ENCODE measurements at regions not wholly inside any gene's neighbourhood (a gene's known extent, or its start where the extent isn't known, plus 50 kb on each side); places are given as distances from the start of the nearest gene placed in this dataset.

DNA sequence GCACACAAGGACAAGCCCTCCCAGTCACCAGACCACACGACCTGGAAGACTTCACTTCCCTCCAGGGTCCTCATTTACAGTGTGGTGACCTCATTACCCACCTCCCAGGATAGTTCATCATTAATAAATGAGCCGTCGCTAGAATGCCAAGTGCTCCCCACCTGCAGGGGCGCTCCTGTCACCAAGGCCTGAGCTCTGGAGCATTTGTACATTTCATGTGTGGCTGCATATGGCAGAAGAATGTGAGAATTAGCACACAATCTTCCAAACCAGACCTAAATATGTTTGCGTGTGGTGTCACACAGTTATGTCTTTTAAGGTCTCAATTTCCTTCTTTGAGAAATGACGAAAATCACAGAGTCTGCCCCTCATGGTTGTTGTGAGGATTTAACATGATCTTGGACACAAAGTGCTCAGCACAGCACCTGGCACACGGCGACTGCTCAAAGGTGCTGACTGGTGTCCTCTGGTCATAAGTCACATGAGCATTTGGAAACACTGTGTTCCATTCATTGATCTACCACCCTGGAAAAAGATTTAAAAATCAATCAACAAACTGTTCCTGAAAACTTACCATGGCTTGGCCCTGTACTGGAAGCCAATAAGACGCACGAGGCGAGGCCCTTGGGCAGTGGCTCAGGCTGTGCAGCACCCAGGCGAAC is 150.6 kb upstream of the SPACA7 start:
- no peak for DNase-seq

DNA sequence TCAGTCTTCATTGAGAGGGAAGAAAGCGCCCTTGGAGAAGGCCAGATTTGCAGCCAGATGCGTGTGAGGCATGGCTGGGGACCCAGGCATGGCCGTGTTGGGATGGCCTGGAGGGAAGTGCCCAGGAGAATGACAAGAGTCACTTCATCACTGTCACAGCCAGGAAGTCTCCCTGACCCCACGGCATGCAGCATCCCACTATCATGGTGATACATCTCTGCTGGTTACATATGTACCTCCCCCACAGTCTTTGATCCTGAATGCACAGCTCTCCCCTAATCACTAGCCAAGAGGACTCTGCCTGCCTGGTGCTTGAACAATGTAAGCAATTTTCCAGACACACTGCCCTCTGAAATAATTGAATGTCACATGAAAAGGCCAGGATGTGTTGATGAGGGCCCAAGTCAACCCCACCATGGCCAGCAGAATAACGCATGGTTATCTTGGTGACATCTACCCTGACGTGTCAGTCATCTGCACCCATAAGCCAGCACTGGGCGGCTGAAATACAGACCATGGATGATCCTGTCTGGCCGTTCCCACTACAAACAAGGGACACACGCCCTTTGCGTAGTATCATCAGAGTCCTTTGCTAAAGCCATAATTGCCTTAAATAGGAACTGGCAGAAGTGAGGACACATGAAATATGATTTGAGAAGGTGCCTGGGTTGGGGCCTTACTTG is 149.7 kb upstream of the SPACA7 start:
- DNase-seq: no peak

DNA sequence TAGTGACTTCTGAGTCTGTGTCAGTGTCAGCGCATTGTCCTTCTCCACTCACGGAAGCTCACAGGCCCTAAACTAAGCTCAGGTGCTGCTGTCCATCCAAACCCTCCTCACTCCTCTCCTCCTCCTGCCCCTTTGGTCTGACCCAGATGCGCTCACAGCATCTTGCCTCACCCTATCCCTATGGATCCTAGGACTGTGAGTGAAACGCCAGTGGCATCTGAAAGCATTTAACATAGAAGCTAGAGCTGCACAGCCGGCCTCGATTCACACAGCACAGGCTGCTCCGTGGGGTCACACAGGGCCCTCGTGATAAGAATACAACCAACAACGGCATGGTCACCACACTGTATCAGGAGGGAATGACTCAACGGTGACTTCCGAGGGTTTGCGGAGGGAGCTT is 149.1 kb upstream of the SPACA7 start:
- DNase-seq: no peak

DNA sequence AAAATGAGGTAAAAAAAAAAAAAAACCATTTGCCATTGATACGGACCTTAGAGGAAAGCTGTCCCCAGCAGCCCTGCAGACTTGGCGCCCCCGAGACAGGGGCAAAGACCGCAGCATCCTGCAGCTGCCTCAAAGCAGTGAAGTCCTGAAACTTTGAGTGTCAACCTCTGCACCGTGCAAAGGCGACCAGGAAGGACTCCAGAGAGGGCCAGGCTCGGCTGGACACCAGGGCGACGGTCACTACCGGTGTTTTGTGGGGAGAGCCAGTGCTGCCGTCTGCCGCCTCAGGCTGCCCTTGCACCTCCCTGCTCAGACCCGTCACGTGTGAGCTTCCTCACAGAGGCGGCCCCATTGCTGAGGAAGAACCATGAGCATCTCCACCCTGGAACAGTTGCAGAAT is 146.7 kb upstream of the SPACA7 start:
- no peak for DNase-seq

DNA sequence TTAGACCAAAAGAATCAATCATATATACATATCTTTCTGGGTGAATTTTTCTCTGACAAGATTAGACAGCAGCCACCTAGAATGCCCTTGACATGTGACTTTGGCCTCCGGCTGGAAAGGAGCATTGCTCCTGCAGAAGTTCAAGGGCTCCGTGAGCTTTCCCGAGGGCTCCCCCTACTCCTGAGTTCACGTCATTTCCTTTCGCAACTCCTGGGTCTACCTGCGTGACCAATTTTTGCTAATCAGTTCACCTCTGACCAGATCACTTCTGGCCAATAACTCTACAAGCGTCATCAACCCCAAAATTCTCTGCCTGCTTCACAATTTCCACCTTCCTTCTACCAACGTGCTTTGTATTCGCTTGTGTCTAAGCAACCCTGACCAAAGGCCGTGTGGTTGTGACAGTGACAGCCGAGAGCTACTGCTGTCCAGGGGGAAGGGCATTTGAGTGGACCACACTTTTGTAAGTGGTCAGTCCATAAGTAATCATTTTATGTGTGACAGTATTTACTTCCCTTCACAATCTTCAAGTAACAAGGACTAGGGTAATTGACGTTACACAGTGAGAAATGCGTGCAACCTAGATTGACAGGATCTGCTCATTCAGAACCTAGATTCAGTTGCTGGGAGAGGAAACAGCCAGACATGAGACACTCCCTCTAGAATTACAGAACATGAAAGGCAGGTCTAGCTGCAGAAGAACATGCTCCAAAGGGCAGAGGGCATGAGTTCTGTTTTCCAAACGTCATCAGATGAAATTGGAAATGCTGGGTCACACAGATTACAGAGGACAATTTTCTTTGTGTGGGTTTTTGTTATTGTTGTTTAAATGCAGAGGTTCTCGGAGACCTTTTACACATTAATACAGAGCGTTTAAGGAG is 145.9 kb upstream of the SPACA7 start:
- DNase-seq: no peak

DNA sequence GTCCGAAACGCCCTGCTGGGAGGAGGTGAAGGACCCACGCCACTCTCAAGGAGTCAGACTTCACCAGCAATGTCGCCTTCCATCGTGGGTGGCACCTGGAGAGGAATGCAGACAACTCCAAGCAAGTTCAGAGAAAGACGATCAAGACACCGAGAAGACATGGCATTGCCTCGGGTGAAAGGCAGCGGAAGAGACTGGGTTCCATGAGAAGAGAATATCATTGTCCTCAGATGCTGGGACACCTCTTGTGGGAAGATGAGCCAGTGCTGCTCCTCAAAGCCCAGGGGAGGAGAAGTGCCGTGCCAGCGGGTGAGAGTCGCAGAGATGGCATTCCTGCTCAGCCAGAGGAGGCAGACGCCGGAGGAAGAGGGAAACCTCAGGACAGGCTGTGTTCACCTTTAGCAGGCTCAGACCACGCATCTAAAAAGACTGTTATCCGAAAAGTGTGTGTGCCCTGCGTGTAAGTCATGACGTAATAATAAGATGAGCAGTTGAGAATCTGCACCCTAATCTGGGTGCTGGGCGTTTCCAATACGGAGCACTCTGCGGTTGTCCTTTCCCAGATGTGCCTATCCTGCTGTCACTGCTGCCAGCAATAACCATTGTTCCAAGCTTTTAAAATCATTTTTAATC is 144.6 kb upstream of the SPACA7 start:
- DNase-seq: no peak

DNA sequence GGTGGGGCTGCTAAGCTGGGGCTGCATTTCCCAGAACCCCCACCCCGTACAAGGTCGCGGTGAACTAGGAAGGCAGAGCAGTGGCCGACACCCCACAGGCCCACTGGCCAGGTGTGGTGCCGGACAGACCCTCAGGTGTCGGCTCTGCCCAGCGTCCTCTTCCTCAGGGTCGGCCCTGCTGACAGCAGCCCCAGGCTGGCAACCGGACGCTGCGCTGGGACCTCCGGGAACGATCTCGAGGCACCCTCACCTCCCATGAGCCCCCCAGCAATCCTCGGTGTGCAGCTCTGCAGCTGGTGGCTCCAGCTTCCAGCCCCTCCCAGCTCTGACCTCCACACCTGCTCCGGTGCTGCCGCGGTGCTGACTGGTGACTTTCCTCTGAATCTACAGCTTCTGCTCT is 142.9 kb upstream of the SPACA7 start:
- DNase-seq: no peak

DNA sequence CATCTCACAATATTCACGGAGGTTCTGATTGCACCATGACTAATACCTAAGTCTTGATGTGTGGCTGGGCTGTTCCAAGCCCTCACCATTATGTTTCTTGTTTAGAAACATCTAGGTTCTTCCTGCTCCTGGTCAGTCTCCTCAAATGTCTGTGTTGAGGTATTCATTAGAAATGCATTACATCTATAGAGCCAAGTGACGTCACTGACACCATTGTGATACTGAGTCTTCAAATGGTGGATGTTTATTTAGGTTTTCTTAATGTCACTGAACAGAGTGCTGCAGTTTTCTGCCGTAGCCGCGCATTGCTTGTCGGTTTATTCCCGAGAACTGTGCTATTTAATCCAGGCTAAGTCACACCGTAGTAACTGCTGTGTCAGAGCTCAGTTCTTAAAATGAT is 142.4 kb upstream of the SPACA7 start:
- DNase-seq: no peak

DNA sequence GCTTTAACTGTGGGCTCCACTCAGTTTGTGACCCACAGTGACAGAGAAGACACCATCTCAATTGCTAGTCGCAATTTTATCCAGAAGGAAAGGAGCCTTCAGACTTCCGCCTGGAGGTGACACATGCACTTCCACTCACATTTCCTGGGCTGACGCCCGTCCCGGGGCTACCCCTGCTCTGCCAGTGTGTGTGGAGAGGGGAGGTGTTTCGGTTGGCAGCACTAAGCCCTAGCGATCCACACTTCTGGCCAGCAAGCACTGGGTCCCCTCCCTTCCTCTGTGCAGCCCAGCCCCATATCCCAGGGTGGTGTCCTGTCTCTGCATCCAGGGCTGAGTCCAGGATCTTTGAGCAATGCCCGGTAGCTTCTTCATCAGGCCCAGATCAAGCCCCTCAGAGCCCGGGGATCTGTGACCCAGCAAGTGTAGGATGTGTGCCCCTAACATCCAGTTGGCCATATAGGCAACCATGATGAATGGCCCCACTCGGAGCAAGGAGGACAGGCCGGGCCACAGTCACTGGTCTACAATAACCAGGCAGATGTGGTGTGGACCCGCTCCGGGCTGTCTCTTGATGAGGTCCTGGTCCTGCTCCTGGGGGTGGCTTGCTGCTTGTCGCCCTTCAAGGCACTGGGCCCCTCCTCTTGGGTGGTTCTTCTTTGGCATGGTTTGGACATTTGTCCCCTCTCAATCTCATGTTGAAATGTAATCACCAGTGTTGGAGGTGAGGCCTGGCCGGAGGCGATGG is 141.9 kb upstream of the SPACA7 start:
- DNase-seq: no peak

DNA sequence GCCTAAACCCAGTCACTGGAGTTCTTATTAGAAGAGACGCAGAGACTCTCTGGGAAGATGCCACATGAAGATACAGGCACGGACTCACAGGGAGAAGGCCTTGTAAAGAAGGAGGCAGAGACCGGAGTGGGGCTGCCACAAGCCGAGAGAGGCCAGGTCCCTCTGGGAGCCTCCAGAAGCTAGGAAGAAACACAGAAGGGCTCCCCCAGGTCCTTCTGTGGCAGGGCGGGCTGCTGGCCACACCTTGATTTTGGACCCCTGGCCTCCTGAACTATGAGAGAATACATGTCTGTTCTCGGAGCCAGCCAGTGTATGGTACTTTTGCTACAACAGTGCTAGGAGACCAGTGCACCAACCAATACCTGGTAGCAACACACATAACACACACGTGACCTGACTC is 140.1 kb upstream of the SPACA7 start:
- no peak for DNase-seq

DNA sequence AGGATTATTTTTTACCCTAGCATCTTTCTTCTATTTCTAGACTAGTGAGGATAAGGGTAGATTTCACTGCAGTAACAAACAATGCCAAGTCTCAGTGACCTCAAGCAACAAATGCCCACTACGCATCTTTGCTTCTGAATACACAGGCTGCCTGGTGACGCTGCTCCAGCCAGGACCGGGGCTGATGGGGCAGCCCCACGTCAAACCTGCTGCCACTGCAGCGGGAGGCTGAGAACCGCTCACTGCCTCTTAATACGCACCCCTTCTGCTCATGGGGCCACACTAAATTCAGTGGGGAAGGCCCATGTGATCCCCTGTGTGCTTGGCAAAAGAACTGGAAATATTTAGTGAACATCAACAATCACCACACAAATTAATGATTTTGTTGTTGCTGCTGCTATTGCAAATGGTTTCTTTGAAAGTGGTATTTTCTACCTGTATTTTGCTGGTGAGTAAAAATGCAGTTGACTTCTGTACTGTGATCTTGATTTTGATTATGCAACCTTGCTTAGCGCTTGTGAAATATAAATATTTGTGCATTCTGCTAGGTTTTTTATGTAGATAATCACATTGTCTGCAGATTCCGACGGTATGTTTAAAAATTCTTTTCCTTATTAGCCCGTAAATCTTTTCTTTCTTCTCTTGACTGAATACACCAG is 139.5 kb upstream of the SPACA7 start:
- no peak for DNase-seq

DNA sequence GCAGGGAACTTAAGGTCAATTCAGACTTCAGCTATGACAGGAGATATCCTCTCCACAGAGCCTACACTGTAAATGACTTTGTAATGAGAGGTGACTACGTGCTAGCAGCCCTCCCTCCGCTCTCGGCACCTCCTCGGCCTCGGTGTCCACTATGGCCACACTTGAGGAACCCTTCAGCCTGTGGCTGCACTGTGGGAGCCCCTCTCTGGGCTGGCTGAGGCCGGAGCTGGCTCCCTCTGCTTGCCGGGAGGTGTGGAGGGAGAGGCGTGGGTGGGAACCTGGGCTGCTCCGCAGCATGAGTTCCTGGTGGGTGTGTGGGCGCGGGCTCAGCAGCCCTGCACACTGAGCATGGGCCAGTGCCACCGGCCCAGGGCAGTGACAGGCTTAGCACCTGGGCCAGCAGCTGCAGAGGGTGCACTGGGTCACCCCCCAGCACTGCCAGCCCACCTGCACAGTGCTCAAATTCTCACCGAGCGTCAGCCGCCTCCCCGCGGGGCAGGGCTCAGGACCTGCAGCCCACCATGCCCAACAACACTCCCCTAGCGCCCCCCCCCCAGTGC is 137.6 kb upstream of the SPACA7 start:
- DNase-seq: no peak

DNA sequence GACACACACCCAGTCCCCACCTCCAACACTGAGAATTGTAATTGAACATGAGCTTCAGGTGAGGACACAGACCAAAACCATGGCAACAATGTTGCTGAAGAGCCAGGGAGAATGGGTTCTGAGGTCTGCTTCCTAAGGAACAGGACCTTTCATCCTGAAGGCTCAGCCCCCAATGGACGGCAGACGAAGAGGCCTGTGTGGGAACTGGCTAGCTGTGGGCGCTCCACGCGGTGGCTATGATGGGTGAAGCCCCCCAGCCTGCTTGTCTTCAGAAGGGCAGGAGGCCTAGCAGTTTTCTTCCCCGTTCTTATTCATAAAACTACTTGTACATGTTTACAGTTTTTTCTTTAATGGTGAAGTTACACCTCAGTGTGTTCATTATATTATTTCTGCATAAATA is 136.1 kb upstream of the SPACA7 start:
- no peak for DNase-seq

DNA sequence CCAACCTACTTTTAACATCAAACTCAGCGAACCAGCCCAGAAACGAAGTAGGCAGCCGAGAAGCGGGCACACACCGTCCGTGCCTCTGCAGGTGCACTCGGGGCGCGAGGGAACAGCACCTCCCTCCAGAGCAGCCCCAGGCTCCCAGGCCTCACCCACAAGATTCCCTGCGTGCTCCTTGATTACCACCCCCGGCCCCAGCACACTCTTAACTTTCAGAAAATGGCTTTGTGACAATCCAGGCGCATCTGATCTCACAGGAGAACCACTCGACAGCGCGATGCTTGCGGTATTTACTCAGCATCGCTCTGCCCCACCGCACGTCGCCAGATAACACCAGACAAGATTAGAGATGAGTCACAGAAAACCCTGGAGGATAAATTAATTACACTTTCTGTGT is 134.9 kb upstream of the SPACA7 start:
- no peak for DNase-seq

DNA sequence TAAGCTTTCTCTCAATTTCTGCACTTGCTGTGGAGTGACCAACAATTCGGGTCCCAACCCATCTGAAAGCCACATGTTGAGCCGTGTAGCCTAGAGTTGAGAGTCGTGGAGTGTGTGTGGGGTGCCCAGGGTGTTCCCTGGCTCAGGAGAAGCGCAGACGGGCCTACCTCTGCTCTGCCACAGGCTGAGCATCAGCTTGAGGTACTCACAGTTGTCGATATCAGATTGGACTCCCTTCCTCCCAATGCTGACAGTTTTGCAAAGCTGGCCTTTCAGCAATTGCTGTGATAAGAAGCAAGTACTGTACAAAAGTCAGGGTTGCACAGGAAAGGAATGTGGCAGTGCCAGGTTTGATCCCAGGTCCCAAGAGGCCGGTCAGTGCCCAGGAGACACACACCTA is 133.4 kb upstream of the SPACA7 start:
- no peak for DNase-seq

DNA sequence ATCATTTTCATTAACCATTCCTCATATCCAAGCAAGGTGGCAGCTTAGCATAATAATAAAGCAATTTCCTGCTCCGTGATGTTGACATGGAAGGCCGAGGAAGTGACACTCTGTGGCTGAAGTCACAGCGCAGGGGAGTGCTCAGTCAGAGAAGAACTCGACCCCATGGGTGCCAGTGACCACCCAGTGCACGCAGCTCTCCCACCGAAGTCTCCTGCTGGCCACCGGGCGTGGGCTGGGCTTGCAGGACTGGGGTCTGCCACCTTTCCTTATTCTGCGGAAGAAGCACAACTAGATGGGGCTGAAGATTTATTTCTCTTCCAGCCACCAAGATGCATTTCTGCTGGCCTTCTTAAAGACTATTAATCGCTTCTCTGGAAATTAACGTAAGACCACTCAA is 132.1 kb upstream of the SPACA7 start:
- no peak for DNase-seq

DNA sequence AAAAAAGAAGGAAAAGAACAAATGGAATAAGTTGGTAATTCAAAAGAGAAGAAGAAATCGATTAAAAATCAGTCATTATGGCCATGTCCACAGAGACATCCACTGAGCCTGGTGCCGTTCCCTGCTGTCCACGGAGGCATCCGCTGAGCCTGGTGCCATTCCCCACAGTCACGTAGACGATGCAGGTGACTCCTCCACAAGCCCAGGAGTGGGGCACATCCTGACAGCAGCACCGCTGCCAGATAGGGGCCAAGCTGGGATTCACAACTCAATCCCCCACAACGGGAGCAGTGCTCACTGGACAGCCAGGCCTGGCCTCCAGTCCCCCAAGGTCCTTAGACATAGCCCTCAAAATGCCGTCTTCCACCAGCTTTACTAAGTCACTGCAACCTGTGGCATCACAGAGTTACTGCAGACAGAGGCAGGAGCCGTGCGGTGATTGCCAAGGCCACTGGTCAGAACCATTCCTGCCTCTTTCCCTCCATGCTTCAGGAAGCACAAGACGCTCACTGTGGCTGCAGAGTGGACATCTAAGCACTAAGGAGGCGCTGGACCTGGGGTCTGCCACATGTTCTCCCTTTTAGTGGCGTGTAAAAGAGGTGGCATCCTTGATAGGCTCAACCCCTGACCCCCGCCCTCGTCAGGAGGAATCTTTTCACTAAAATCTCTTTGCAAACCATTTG is 131.5 kb upstream of the SPACA7 start:
- no peak for DNase-seq

DNA sequence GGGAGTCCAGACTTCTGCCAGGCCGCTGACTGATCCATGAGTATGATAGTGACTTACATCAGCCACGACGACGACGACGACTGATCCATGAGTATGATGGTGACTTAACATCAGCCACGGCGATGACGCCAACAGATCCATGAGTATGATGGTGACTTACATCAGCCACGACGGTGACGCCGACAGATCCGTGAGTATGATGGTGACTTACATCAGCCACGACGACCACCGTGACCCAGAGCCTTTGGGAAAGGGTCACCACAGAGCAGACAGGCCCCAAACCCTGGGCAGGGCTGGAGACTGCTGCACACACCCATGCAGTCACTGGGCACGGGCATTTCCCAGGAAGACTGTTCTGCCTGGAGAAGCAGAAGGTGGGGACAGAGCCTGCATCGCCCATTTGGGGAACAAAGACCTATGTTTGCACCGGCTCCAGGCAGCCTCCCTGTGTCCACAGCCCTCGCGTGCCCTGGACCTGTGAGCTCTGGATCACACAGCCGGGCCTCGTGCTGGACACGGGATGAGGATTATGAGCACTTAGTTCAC is 130.9 kb upstream of the SPACA7 start:
- no peak for DNase-seq

DNA sequence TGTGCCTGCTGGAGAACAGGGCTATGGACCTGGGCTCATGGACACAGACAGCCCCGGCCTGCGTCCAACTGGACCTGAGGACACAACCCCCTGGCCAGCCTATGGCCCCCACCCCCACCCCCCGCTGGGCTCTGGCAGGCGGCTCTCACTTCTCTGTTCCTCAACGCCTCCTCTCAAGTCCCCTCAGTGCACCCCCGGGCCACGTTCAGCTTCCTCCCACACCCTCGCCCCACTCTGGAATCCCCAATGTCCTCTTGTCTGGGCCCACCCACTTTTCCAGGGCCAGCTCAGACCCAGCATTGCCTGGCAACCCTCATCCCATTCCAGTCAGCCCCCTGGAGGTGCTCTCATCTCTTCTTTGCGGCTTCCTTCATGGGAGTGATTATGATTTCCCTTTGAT is 130.2 kb upstream of the SPACA7 start:
- DNase-seq: no peak

DNA sequence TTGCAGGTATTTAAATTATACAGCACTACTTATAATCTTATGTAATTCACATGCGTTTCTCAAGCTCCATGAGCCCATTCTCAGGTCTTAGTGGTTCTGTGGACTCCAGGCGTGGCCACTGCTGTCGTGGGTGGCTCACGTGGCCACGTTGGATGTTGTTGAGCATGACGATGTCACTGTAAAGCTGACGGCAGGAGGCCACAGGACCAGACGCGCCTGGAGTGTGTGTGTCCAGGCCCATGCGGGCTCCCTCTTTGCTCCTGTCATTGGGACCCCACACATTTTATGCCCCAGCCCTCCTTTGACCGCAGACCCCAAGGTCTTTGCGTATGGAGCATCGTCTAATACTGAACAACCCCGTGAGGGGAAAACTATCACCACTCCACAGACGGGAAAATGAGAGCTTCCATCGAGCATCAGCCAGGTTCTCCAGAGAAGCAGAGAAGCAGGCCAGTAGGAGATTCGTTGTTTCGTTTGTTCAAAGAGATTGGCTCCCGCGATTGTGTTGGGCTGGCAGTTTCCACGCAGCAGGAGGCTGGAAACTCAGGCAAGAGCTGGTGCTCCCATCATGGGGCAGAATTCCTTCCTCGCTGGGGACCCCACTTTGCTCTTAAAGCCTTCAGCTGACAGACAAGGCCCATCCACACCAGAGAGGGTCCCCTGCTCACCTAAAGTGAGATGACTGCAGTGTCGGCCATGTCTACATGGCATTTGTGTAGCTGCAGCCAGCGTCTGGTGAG is 129.3 kb upstream of the SPACA7 start:
- no peak for DNase-seq
